ENCODE measurements at regions not wholly inside any gene's neighbourhood (a gene's known extent, or its start where the extent isn't known, plus 50 kb on each side); places are given as distances from the start of the nearest gene placed in this dataset.

GRCh38 chr5:4722886-4723285 lies 417.2 kb upstream of the ADAMTS16 start:
- H3K36me3 ChIP-seq (ENCODE audit: insufficient read depth, low read length): no peaks in the 10 kb centered on the region
- TF ChIP-seq, protein P1, sequence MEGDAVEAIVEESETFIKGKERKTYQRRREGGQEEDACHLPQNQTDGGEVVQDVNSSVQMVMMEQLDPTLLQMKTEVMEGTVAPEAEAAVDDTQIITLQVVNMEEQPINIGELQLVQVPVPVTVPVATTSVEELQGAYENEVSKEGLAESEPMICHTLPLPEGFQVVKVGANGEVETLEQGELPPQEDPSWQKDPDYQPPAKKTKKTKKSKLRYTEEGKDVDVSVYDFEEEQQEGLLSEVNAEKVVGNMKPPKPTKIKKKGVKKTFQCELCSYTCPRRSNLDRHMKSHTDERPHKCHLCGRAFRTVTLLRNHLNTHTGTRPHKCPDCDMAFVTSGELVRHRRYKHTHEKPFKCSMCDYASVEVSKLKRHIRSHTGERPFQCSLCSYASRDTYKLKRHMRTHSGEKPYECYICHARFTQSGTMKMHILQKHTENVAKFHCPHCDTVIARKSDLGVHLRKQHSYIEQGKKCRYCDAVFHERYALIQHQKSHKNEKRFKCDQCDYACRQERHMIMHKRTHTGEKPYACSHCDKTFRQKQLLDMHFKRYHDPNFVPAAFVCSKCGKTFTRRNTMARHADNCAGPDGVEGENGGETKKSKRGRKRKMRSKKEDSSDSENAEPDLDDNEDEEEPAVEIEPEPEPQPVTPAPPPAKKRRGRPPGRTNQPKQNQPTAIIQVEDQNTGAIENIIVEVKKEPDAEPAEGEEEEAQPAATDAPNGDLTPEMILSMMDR (conservative IDR thresholded peaks at IDR 0.05; ENCODE audit: low read length): no peak
- TF ChIP-seq EZH2phosphoT487 (IDR thresholded peaks at IDR 0.05; ENCODE audit: borderline replicate concordance, low read depth, low read length): no peak
- H3K79me2 ChIP-seq (ENCODE audit: insufficient read depth, low read depth, low read length): no peaks in the 10 kb centered on the region
- no TSS peak for BruUV-seq (replicated peaks)
- H2AFZ ChIP-seq (ENCODE audit: low read length): no peak overlapping the region
- no peaks in the 10 kb centered on the region for H3K9me2 ChIP-seq (ENCODE audit: insufficient read depth, low read length)
- ChIA-PET CTCF (ENCODE audit: unreplicated experiment) (no interaction called here), POLR2A (no interaction called here)
- H4K20me1 ChIP-seq (ENCODE audit: insufficient read depth, low read length): no peaks in the 10 kb centered on the region
- H3K4me1 ChIP-seq (ENCODE audit: insufficient read depth, low read length, poor library complexity, severe bottlenecking): no peaks in the 10 kb centered on the region
- H3K4me2 ChIP-seq (ENCODE audit: low read length): no peak overlapping the region
- no peak for DNase-seq (ENCODE audit: low spot score)
- H3K27ac ChIP-seq (ENCODE audit: low read depth, low read length, poor library complexity, severe bottlenecking): no peak overlapping the region
- intact Hi-C loops (cut with micrococcal nuclease; ENCODE audit: unreplicated experiment): no loop called here
- H3K4me3 ChIP-seq (ENCODE audit: low read depth, low read length, poor library complexity, severe bottlenecking): no peak overlapping the region
- no peaks in the 10 kb centered on the region for H3K9me3 ChIP-seq (ENCODE audit: low read length)

DNA sequence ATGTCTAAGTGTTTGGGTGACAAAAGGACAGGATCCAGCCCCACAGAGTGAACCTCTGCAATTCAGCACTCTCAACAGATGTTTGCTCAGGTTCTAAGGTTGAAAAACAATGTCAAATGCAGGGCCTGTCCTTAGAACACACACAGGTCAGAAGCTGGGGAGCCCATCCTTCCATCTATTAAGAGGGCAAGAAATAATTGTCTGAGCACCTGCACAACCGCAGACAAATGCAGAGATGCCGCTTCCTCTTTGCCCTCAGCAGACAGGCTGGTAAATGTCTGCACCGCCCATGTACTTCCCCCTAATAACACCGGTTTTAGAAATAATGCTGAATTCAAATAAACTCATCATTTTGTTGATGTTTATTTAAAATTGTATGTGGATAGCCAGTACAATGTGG lies 414.5 kb upstream of the ADAMTS16 start:
- Histone ChIP-seq H2AFZ (ENCODE audit: low read length) (no peak overlapping the region), H3K27ac (ENCODE audit: low read depth, low read length, poor library complexity, severe bottlenecking) (no peak overlapping the region), H3K4me3 (ENCODE audit: low read depth, low read length, poor library complexity, severe bottlenecking) (no peak overlapping the region), H4K20me1 (ENCODE audit: insufficient read depth, low read length) (no peaks in the 10 kb centered on the region), H3K9me3 (ENCODE audit: low read length) (no peaks in the 10 kb centered on the region), H3K4me1 (ENCODE audit: insufficient read depth, low read length, poor library complexity, severe bottlenecking) (no peaks in the 10 kb centered on the region), H3K36me3 (ENCODE audit: insufficient read depth, low read length) (no peaks in the 10 kb centered on the region), H3K9me2 (ENCODE audit: insufficient read depth, low read length) (no peaks in the 10 kb centered on the region), H3K79me2 (ENCODE audit: insufficient read depth, low read depth, low read length) (no peaks in the 10 kb centered on the region), H3K4me2 (ENCODE audit: low read length) (no peak overlapping the region)
- ChIA-PET CTCF (ENCODE audit: unreplicated experiment) (no interaction called here), POLR2A (no interaction called here)
- BruUV-seq (replicated peaks): no TSS peak
- intact Hi-C loops (cut with micrococcal nuclease; ENCODE audit: unreplicated experiment): no loop called here
- TF ChIP-seq EZH2phosphoT487 (IDR thresholded peaks at IDR 0.05; ENCODE audit: borderline replicate concordance, low read depth, low read length): no peak
- TF ChIP-seq, protein P1 (conservative IDR thresholded peaks at IDR 0.05; ENCODE audit: low read length): no peak
- no peak for DNase-seq (ENCODE audit: low spot score)

DNA sequence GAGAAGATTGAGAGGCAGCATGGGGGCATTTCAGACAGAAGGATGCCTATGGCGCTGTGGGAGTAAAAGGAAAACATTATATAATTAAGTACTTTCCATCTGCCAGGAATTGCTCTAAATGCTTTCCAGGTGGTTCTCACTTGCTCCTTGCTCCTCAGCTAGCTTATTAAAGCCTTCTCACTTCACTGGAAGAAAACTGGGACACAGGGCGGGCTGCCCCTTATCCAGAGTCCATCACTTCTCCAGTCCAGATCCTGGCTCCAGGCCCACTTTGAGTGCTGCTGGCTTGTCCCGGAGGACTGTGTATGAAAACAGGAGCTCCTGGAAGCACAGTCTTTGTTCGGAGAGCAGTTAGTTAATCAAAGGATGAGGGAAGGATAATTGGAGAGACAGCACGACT lies 409.9 kb upstream of the ADAMTS16 start:
- no peak for DNase-seq (ENCODE audit: low spot score)
- ChIA-PET CTCF (ENCODE audit: unreplicated experiment) (no interaction called here), POLR2A (no interaction called here)
- no TSS peak for BruUV-seq (replicated peaks)
- Histone ChIP-seq H3K4me1 (ENCODE audit: insufficient read depth, low read length, poor library complexity, severe bottlenecking) (no peaks in the 10 kb centered on the region), H3K27ac (ENCODE audit: low read depth, low read length, poor library complexity, severe bottlenecking) (no peak overlapping the region), H3K36me3 (ENCODE audit: insufficient read depth, low read length) (no peaks in the 10 kb centered on the region), H3K79me2 (ENCODE audit: insufficient read depth, low read depth, low read length) (no peaks in the 10 kb centered on the region), H4K20me1 (ENCODE audit: insufficient read depth, low read length) (no peaks in the 10 kb centered on the region), H3K4me2 (ENCODE audit: low read length) (no peak overlapping the region), H3K9me2 (ENCODE audit: insufficient read depth, low read length) (no peaks in the 10 kb centered on the region), H2AFZ (ENCODE audit: low read length) (no peak overlapping the region), H3K9me3 (ENCODE audit: low read length) (no peaks in the 10 kb centered on the region), H3K4me3 (ENCODE audit: low read depth, low read length, poor library complexity, severe bottlenecking) (no peak overlapping the region)
- intact Hi-C loops (cut with micrococcal nuclease; ENCODE audit: unreplicated experiment): no loop called here
- TF ChIP-seq, protein P1 (conservative IDR thresholded peaks at IDR 0.05; ENCODE audit: low read length): no peak
- no peak for TF ChIP-seq EZH2phosphoT487 (IDR thresholded peaks at IDR 0.05; ENCODE audit: borderline replicate concordance, low read depth, low read length)

Data from OCI-LY7 (cell line).